H1 (cell line): ENCODE measurements at regions not wholly inside any gene's neighbourhood (a gene's known extent, or its start where the extent isn't known, plus 50 kb on each side); places are given as distances from the start of the nearest gene placed in this dataset.

Experiments used
- CTCF ChIA-PET: fragments of 300-600 bp; sonication (Branson Sonifier 250); formaldehyde crosslinking; loops from one replicate; lab custom pipeline; 2021; ENCODE audit not compliant: partially characterized antibody; lab: Charles Lee
- POLR2A ChIA-PET: fragments of 300-600 bp; sonication (Branson Sonifier 250); formaldehyde crosslinking; loops from one replicate; lab custom pipeline; 2021; ENCODE audit warnings: inconsistent platforms; ENCODE audit not compliant: partially characterized antibody; lab: Charles Lee
- DNase-seq, 2 experiments: peaks; one replicate each; pipeline versions ENCODE4 v3.0.0 to v3.0.0-alpha.2; 2010 to 2022; ENCODE audit warnings: low spot score in 2 of 2, low read depth in 1 of 2, mixed read lengths in 1 of 2
- FAIRE-seq: peaks from 2 replicates; lab custom pipeline; 2011; peaks lifted over from hg19 to GRCh38; lab: Jason Lieb, UNC
- H2AFZ ChIP-seq: 2 replicates; pipeline ENCODE4 v1.8.1; 2012; ENCODE audit warnings: low read length, inconsistent platforms
- H2AK5ac ChIP-seq: 2 replicates; pipeline ENCODE4 v1.6.1; 2013; ENCODE audit warnings: low read depth, low read length
- H2BK120ac ChIP-seq: replicated peaks from 2 replicates; pipeline ENCODE3; 2013; ENCODE audit warnings: low read depth, low read length, inconsistent platforms
- H2BK12ac ChIP-seq: 2 replicates; pipeline ENCODE4 v1.6.1; 2013; ENCODE audit warnings: low read depth, low read length
- H2BK15ac ChIP-seq: 2 replicates; pipeline ENCODE4 v1.6.1; 2013; ENCODE audit warnings: low read length
- H2BK20ac ChIP-seq: 2 replicates; pipeline ENCODE4 v1.6.1; 2013; ENCODE audit warnings: low read length
- H2BK5ac ChIP-seq: 2 replicates; pipeline ENCODE4 v1.6.1; 2013; ENCODE audit warnings: low read depth, low read length
- H3K14ac ChIP-seq: 2 replicates; pipeline ENCODE4 v1.6.1; 2013; ENCODE audit warnings: inconsistent platforms; ENCODE audit not compliant: insufficient read length
- H3K18ac ChIP-seq: 2 replicates; pipeline ENCODE4 v1.6.1; 2013; ENCODE audit warnings: low read length; ENCODE audit errors: extremely low read depth
- H3K23ac ChIP-seq: 2 replicates; pipeline ENCODE4 v1.6.1; 2013; ENCODE audit warnings: inconsistent platforms; ENCODE audit not compliant: insufficient read length
- H3K23me2 ChIP-seq: 2 replicates; pipeline ENCODE4 v1.6.1; 2013; ENCODE audit warnings: low read depth, low read length
- H3K27ac ChIP-seq: 2 replicates; pipeline ENCODE4 v1.6.1; 2011; ENCODE audit warnings: low read depth, low read length, inconsistent platforms
- H3K27me3 ChIP-seq, 4 experiments: replicated peaks in 1 of 4; 1 replicate in 1 of 4; 2 replicates in 3 of 4; pipeline versions ENCODE4 v1.6.1 to v1.8.1; 2011 to 2013; ENCODE audit warnings: low read length in 3 of 4, mild to moderate bottlenecking in 3 of 4, inconsistent platforms in 2 of 4, mixed read lengths in 2 of 4, moderate library complexity in 1 of 4; ENCODE audit not compliant: control insufficient read depth in 3 of 4, insufficient read depth in 3 of 4; ENCODE audit errors: extremely low read depth in 1 of 4
- H3K36me3 ChIP-seq, 4 experiments: 2 replicates each; pipeline versions ENCODE4 v1.6.1 to v1.8.1; 2011 to 2013; ENCODE audit warnings: mild to moderate bottlenecking in 4 of 4, low read length in 3 of 4, moderate library complexity in 2 of 4, control low read depth in 1 of 4, inconsistent platforms in 1 of 4; ENCODE audit not compliant: insufficient read depth in 4 of 4, control insufficient read depth in 2 of 4
- H3K4ac ChIP-seq: replicated peaks from 2 replicates; pipeline ENCODE3; 2013; ENCODE audit warnings: low read length, low read depth, mixed read lengths, inconsistent platforms; ENCODE audit not compliant: insufficient read length
- H3K4me1 ChIP-seq, 4 experiments: replicated peaks in 1 of 4; 1 replicate in 1 of 4; 2 replicates in 3 of 4; pipeline versions ENCODE4 v1.6.1 to v1.8.1; 2011 to 2013; ENCODE audit warnings: low read length in 3 of 4, inconsistent platforms in 2 of 4, mixed read lengths in 1 of 4; ENCODE audit not compliant: insufficient read depth in 4 of 4, control insufficient read depth in 3 of 4
- H3K4me2 ChIP-seq, 2 experiments: 2 replicates each; pipeline versions ENCODE4 v1.6.1 to v1.8.1; 2011 to 2013; ENCODE audit warnings: low read depth in 2 of 2, low read length in 2 of 2, control low read depth in 1 of 2, inconsistent platforms in 1 of 2, mild to moderate bottlenecking in 1 of 2; ENCODE audit not compliant: insufficient read depth in 1 of 2
- H3K4me3 ChIP-seq, 4 experiments: fragments of 200-600, 300-600 bp in 1 of 4; sonication (generic), shearing (Covaris generic), sonication (Bioruptor Twin) in 1 of 4; 2 replicates each; pipeline versions ENCODE4 v1.5.1 to v1.8.1; 2011 to 2016; ENCODE audit warnings: low read length in 4 of 4, low read depth in 3 of 4, control low read depth in 2 of 4, inconsistent platforms in 2 of 4, mild to moderate bottlenecking in 2 of 4, mixed read lengths in 1 of 4, moderate library complexity in 1 of 4; ENCODE audit not compliant: insufficient read depth in 2 of 4; ENCODE audit errors: extremely low read depth in 1 of 4
- H3K56ac ChIP-seq: replicated peaks from 2 replicates; pipeline ENCODE3; 2013; ENCODE audit warnings: low read depth, mild to moderate bottlenecking, mixed read lengths, low read length, inconsistent platforms; ENCODE audit not compliant: insufficient read length
- H3K79me1 ChIP-seq: 2 replicates; pipeline ENCODE4 v1.6.1; 2013; ENCODE audit warnings: low read depth, low read length, control low read depth
- H3K79me2 ChIP-seq, 2 experiments: 2 replicates each; pipeline versions ENCODE4 v1.6.1 to v1.8.1; 2012 to 2013; ENCODE audit warnings: low read length in 2 of 2, mild to moderate bottlenecking in 2 of 2, inconsistent platforms in 1 of 2; ENCODE audit not compliant: insufficient read depth in 2 of 2, control insufficient read depth in 1 of 2
- H3K9ac ChIP-seq, 4 experiments: replicated peaks in 1 of 4; 1 replicate in 1 of 4; 2 replicates in 3 of 4; pipeline versions ENCODE4 v1.6.1 to v1.8.1; 2011 to 2013; ENCODE audit warnings: low read depth in 3 of 4, low read length in 3 of 4, control low read depth in 2 of 4, mild to moderate bottlenecking in 2 of 4, moderate library complexity in 2 of 4, inconsistent platforms in 1 of 4; ENCODE audit errors: extremely low read depth in 1 of 4
- H3K9me3 ChIP-seq, 2 experiments: 2 replicates each; pipeline versions ENCODE4 v1.6.1 to v1.8.1; 2012 to 2013; ENCODE audit warnings: mild to moderate bottlenecking in 2 of 2, moderate library complexity in 2 of 2, control low read depth in 1 of 2, inconsistent platforms in 1 of 2, low read depth in 1 of 2, low read length in 1 of 2, mixed read lengths in 1 of 2; ENCODE audit not compliant: insufficient read depth in 2 of 2
- H4K20me1 ChIP-seq, 2 experiments: replicated peaks in 1 of 2; 2 replicates each; pipeline versions ENCODE3 to v1.8.1; 2011 to 2013; ENCODE audit warnings: inconsistent platforms in 2 of 2, low read length in 2 of 2, mild to moderate bottlenecking in 1 of 2; ENCODE audit not compliant: insufficient read depth in 2 of 2, control insufficient read depth in 1 of 2
- H4K5ac ChIP-seq: 2 replicates; pipeline ENCODE4 v1.6.1; 2013; ENCODE audit warnings: low read length, low read depth, mixed read lengths, inconsistent platforms; ENCODE audit not compliant: insufficient read length
- H4K8ac ChIP-seq: 2 replicates; pipeline ENCODE4 v1.8.0; 2013; ENCODE audit warnings: mild to moderate bottlenecking, moderate library complexity, low read length, inconsistent platforms; ENCODE audit not compliant: insufficient read depth; ENCODE audit errors: extremely low read depth
- H4K91ac ChIP-seq: replicated peaks from 2 replicates; pipeline ENCODE3; 2013; ENCODE audit warnings: low read length, mixed read lengths, inconsistent platforms; ENCODE audit not compliant: insufficient read length
- BACH1 ChIP-seq: IDR thresholded peaks from 2 replicates; pipeline ENCODE4 v1.6.1; 2012; ENCODE audit warnings: low read length, improper control_type of control experiment
- BRCA1 ChIP-seq: IDR thresholded peaks from 2 replicates; pipeline ENCODE4 v1.6.1; 2012; ENCODE audit warnings: low read depth, low read length, improper control_type of control experiment
- CREB1 ChIP-seq: IDR thresholded peaks from 2 replicates; pipeline ENCODE4 v1.6.1; 2012; ENCODE audit warnings: inconsistent platforms
- KDM1A ChIP-seq: fragments of 200-600, 300-600 bp; sonication (generic); IDR thresholded peaks from 2 replicates; pipeline ENCODE4 v1.7.1; 2016; ENCODE audit warnings: mild to moderate bottlenecking, low read length, borderline replicate concordance
- MAX ChIP-seq: IDR thresholded peaks from 2 replicates; pipeline ENCODE4 v1.6.1; 2012; ENCODE audit warnings: inconsistent platforms
- NANOG ChIP-seq: IDR thresholded peaks from 2 replicates; pipeline ENCODE4 v1.6.1; 2011; ENCODE audit warnings: low read length, low read depth, mild to moderate bottlenecking, inconsistent platforms; ENCODE audit not compliant: insufficient read depth, poor library complexity, severe bottlenecking
- NRF1 ChIP-seq: IDR thresholded peaks from 2 replicates; pipeline ENCODE4 v1.6.1; 2011; ENCODE audit warnings: mild to moderate bottlenecking, low read depth, low read length, improper control_type of control experiment
- PHF8 ChIP-seq: fragments of 200-600 bp; sonication (generic); conservative IDR thresholded peaks from 2 replicates; pipeline ENCODE4 v1.7.1; 2012; ENCODE audit warnings: low read depth, mild to moderate bottlenecking, inconsistent platforms, low read length, moderate library complexity
- RBBP5 ChIP-seq: IDR thresholded peaks from 2 replicates; pipeline ENCODE4 v1.7.1; 2012; ENCODE audit warnings: low read depth, mild to moderate bottlenecking, inconsistent platforms, low read length, moderate library complexity, borderline replicate concordance
- SIRT6 ChIP-seq: IDR thresholded peaks from one replicate; pipeline ENCODE4 v1.7.1; 2012; ENCODE audit warnings: low read length, inconsistent platforms
- TAF1 ChIP-seq: IDR thresholded peaks from 2 replicates; pipeline ENCODE4 v1.6.1; 2011; ENCODE audit warnings: mild to moderate bottlenecking, low read depth, low read length
- TCF12 ChIP-seq: IDR thresholded peaks from 2 replicates; pipeline ENCODE4 v1.6.1; 2011; ENCODE audit warnings: low read depth, mild to moderate bottlenecking, low read length
- WGBS, 2 experiments: shearing (Covaris generic) in 1 of 2; methylation state at CpG; one replicate each; pipeline versions ENCODE4 v1.1.6 to v1.1.7; 2013 to 2015; ENCODE audit warnings: low lambda C conversion rate in 2 of 2, mixed read lengths in 2 of 2, inconsistent platforms in 1 of 2, low coverage in 1 of 2, missing lambda C conversion rate in 1 of 2; ENCODE audit not compliant: insufficient replicate concordance in 2 of 2, insufficient coverage in 1 of 2, insufficient read length in 1 of 2; ENCODE audit errors: extremely low coverage in 1 of 2, missing lambda C conversion rate in 1 of 2; 5-methylcytosine and 5-hydroxymethylcytosine counted together

GRCh38 chrX:8873956-8874355 is 72.8 kb upstream of the FAM9A start:
- no peak overlapping the region for H3K18ac ChIP-seq
- H2BK12ac ChIP-seq: no peak overlapping the region
- H3K27ac ChIP-seq: no peak overlapping the region
- 80% methylated on average over 3 of the region's 3 CpGs; no CpG with 5 or more reads in 1 of the 2 experiments for WGBS, 2 experiments
- POLR2A ChIA-PET: no interaction called here
- H3K9me3 ChIP-seq: no peaks in the 10 kb centered on the region
- CTCF ChIA-PET: interaction anchor here (0.6 to 1.9 kb wide), 4 partner anchors 29 to 442 kb away, joined by 3 to 5 read pairs (median 4); no protein-coding TSS in a partner anchor
- H2BK120ac ChIP-seq: no peak overlapping the region
- no peaks in the 10 kb centered on the region for H3K79me2 ChIP-seq
- no peak overlapping the region for H3K4ac ChIP-seq
- no peak overlapping the region for H2BK15ac ChIP-seq
- H3K9ac ChIP-seq: no peak overlapping the region
- no peaks in the 10 kb centered on the region for H3K79me1 ChIP-seq
- no peak overlapping the region for H3K14ac ChIP-seq
- H3K27me3 ChIP-seq: peaks cover 0 to 2% (median 0%) of the 10 kb centered on the region in 4 experiments; a peak in 3 of 7 replicates
- peak overlapping the region; percentile 65 for H4K91ac ChIP-seq
- no peak overlapping the region for H4K5ac ChIP-seq
- H2AK5ac ChIP-seq: no peak overlapping the region
- no peaks in the 10 kb centered on the region for H3K36me3 ChIP-seq
- H2BK20ac ChIP-seq: no peak overlapping the region
- peaks cover 0 to 4% (median 1%) of the 10 kb centered on the region in 4 experiments; a peak in 3 of 7 replicates for H3K4me1 ChIP-seq
- H3K56ac ChIP-seq: no peak overlapping the region
- no peak for DNase-seq
- H3K4me3 ChIP-seq: no peak overlapping the region
- no peaks in the 10 kb centered on the region for H4K20me1 ChIP-seq
- no peak for TF ChIP-seq TAF1
- TF ChIP-seq MAX: no peak
- no peak for TF ChIP-seq NANOG
- TF ChIP-seq RBBP5: no peak
- no peak for TF ChIP-seq NRF1
- no peak for TF ChIP-seq KDM1A
- no peak for TF ChIP-seq TCF12
- no peak for TF ChIP-seq SIRT6
- no peak for TF ChIP-seq BRCA1
- no peak for TF ChIP-seq BACH1
- no peak for TF ChIP-seq PHF8
- TF ChIP-seq CREB1: no peak
- no peak overlapping the region for H3K23ac ChIP-seq
- H2AFZ ChIP-seq: no peak overlapping the region
- no peaks in the 10 kb centered on the region for H3K23me2 ChIP-seq
- FAIRE-seq: no peak
- no peak overlapping the region for H4K8ac ChIP-seq
- no peak overlapping the region for H3K4me2 ChIP-seq
- no peak overlapping the region for H2BK5ac ChIP-seq
